Progenitor cell of endocrine pancreas (in vitro differentiated cells): ENCODE measurements at regions not wholly inside any gene's neighbourhood (a gene's known extent, or its start where the extent isn't known, plus 50 kb on each side); places are given as distances from the start of the nearest gene placed in this dataset.

Source experiments
- DNase-seq: peaks from one replicate; pipeline ENCODE4 v3.0.0; 2021; ENCODE audit warnings: low spot score; ENCODE audit not compliant: unreplicated experiment
- H3K27ac Mint-ChIP-seq: 2 replicates; pipeline ENCODE4 v1.8.0; 2021; ENCODE audit warnings: mild to moderate bottlenecking, moderate library complexity, mixed read lengths
- H3K27me3 Mint-ChIP-seq: 2 replicates; pipeline ENCODE4 v1.8.0; 2021; ENCODE audit warnings: mixed read lengths
- H3K36me3 Mint-ChIP-seq: 2 replicates; pipeline ENCODE4 v1.8.0; 2022; ENCODE audit warnings: mixed read lengths; ENCODE audit not compliant: insufficient read depth
- H3K4me1 Mint-ChIP-seq: 2 replicates; pipeline ENCODE4 v1.8.0; 2021; ENCODE audit warnings: low read depth, mixed read lengths
- H3K4me3 Mint-ChIP-seq: 2 replicates; pipeline ENCODE4 v1.8.0; 2021; ENCODE audit warnings: low read depth, mild to moderate bottlenecking, moderate library complexity, mixed read lengths
- H3K9me3 Mint-ChIP-seq: 2 replicates; pipeline ENCODE4 v1.8.0; 2021; ENCODE audit warnings: low read depth, mixed read lengths
- CTCF ChIP-seq: fragments of 200-600 bp; sonication (generic); IDR thresholded peaks from one replicate; pipeline ENCODE4 v1.5.0; 2021; ENCODE audit warnings: antibody characterized with exemption, mild to moderate bottlenecking; ENCODE audit not compliant: unreplicated experiment

GRCh38 chr4:55018978-55019377 lies 106.4 kb downstream of the KDR start:
- Mint-ChIP-seq H3K27me3 (no peaks in the 10 kb centered on the region), H3K27ac (no peak overlapping the region), H3K9me3 (no peaks in the 10 kb centered on the region), H3K4me1 (peaks cover 4% of the 10 kb centered on the region), H3K36me3 (no peaks in the 10 kb centered on the region), H3K4me3 (no peak overlapping the region)
- no peak for TF ChIP-seq CTCF
- DNase-seq = no peak

GRCh38 chr4:55018521-55018920 lies 106.9 kb downstream of the KDR start:
- peaks cover 4% of the 10 kb centered on the region for H3K4me1 Mint-ChIP-seq
- H3K9me3 Mint-ChIP-seq = no peaks in the 10 kb centered on the region
- no peak overlapping the region for H3K4me3 Mint-ChIP-seq
- H3K27ac Mint-ChIP-seq = no peak overlapping the region
- H3K27me3 Mint-ChIP-seq = no peaks in the 10 kb centered on the region
- TF ChIP-seq CTCF = no peak
- DNase-seq = no peak
- H3K36me3 Mint-ChIP-seq = no peaks in the 10 kb centered on the region

DNA sequence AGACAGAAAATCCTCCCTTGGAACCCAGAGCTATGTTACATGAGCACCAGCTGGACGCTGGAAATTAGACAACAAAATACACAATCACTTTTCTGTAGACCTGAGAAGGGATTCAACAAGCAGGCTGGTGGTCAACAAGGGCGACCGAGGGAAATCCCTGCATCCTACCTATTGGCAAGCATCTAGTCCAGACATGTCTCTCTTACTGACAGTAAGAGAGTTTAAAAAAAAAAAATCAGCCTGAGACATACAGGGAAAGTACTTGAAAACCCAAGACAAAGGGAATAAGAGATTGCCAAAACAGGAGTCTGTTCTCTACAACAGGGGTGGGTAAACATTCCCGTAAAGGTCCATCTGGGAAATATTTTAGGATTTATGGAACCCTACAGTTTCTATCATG lies 108.0 kb downstream of the KDR start:
- no peak overlapping the region for H3K27ac Mint-ChIP-seq
- H3K9me3 Mint-ChIP-seq = no peaks in the 10 kb centered on the region
- no peak for TF ChIP-seq CTCF
- H3K4me1 Mint-ChIP-seq = peaks cover 8% of the 10 kb centered on the region
- H3K36me3 Mint-ChIP-seq = no peaks in the 10 kb centered on the region
- no peak for DNase-seq
- H3K4me3 Mint-ChIP-seq = no peak overlapping the region
- H3K27me3 Mint-ChIP-seq = no peaks in the 10 kb centered on the region

- Mint-ChIP-seq H3K27me3 (no peaks in the 10 kb centered on the region), H3K4me3 (no peak overlapping the region), H3K9me3 (no peaks in the 10 kb centered on the region), H3K4me1 (peaks cover 8% of the 10 kb centered on the region), H3K36me3 (no peaks in the 10 kb centered on the region), H3K27ac (no peak overlapping the region)
- TF ChIP-seq CTCF = no peak
- DNase-seq = no peak
Measured at GRCh38 chr4:55016131-55016530, 109.3 kb downstream of the KDR start.

DNA sequence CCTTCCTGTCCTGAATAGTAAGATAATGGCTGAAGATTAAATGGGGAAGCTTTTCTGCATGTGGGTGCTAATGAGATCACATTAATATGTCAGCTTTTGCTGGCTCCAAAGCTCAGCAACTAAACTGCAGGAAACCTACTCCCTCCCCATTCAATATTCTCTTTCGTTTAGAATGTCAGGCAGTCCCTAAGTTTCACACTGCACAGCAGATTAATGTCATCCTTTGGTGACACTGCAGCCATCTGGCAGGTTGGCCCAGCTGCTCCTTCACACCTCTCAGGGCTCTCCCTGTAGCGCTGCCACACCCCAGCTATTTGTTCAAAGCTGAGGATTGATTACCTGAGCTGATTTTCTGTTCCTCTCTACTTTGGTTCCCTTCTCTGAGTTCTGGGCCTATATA lies 110.5 kb downstream of the KDR start:
- Mint-ChIP-seq H3K27ac (no peak overlapping the region), H3K27me3 (no peaks in the 10 kb centered on the region), H3K36me3 (no peaks in the 10 kb centered on the region), H3K4me3 (no peak overlapping the region), H3K4me1 (peaks cover 8% of the 10 kb centered on the region), H3K9me3 (no peaks in the 10 kb centered on the region)
- DNase-seq = no peak
- TF ChIP-seq CTCF = no peak
